Fibroblast of upper back skin (primary cell): ENCODE measurements at regions not wholly inside any gene's neighbourhood (a gene's known extent, or its start where the extent isn't known, plus 50 kb on each side); places are given as distances from the start of the nearest gene placed in this dataset.

ENCODE experiments used
- DNase-seq: peaks from one replicate; pipeline ENCODE4 v3.0.0-alpha.2; 2013

- no peak for DNase-seq
Observed at GRCh38 chr2:136363470-136363869, 245.5 kb upstream of the CXCR4 start.

- no peak for DNase-seq
Observed at GRCh38 chr2:136362676-136363390, 244.9 kb upstream of the CXCR4 start.

- no peak for DNase-seq
Observed at GRCh38 chr2:136361521-136361920, 243.6 kb upstream of the CXCR4 start.

GRCh38 chr2:136360790-136361189 lies 242.8 kb upstream of the CXCR4 start:
- no peak for DNase-seq

- DNase-seq = no peak
Observed at GRCh38 chr2:136359121-136359965, 241.4 kb upstream of the CXCR4 start.

- no peak for DNase-seq
Observed at GRCh38 chr2:136358576-136358975, 240.6 kb upstream of the CXCR4 start.

GRCh38 chr2:136357007-136357380 lies 239.0 kb upstream of the CXCR4 start:
- no peak for DNase-seq

GRCh38 chr2:136356125-136357006 lies 238.4 kb upstream of the CXCR4 start:
- no peak for DNase-seq

GRCh38 chr2:136351684-136352083 lies 233.7 kb upstream of the CXCR4 start:
- DNase-seq = no peak

- no peak for DNase-seq
Observed at GRCh38 chr2:136347981-136348380, 230.0 kb upstream of the CXCR4 start.

- no peak for DNase-seq
Observed at GRCh38 chr2:136344339-136344738, 226.4 kb upstream of the CXCR4 start.

GRCh38 chr2:136342138-136342537 lies 224.2 kb upstream of the CXCR4 start:
- no peak for DNase-seq

GRCh38 chr2:136334967-136335366 lies 217.0 kb upstream of the CXCR4 start:
- no peak for DNase-seq

GRCh38 chr2:136332436-136333095 lies 214.6 kb upstream of the CXCR4 start:
- DNase-seq = no peak

GRCh38 chr2:136331226-136331625 lies 213.3 kb upstream of the CXCR4 start:
- DNase-seq = no peak

GRCh38 chr2:136328207-136328795 lies 210.4 kb upstream of the CXCR4 start:
- no peak for DNase-seq

GRCh38 chr2:136327162-136327852 lies 209.4 kb upstream of the CXCR4 start:
- DNase-seq = no peak

GRCh38 chr2:136325844-136326331 lies 207.9 kb upstream of the CXCR4 start:
- DNase-seq = no peak

GRCh38 chr2:136324966-136325365 lies 207.0 kb upstream of the CXCR4 start:
- DNase-seq = no peak

GRCh38 chr2:136323935-136324334 lies 206.0 kb upstream of the CXCR4 start:
- DNase-seq = no peak

GRCh38 chr2:136323195-136323594 lies 205.2 kb upstream of the CXCR4 start:
- DNase-seq = no peak

GRCh38 chr2:136322428-136322827 lies 204.5 kb upstream of the CXCR4 start:
- no peak for DNase-seq
